ENCODE measurements at regions not wholly inside any gene's neighbourhood (a gene's known extent, or its start where the extent isn't known, plus 50 kb on each side); places are given as distances from the start of the nearest gene placed in this dataset.
"Not testable (repeated sequence)": the region's sequence is repeated elsewhere in the genome, so short reads cannot be mapped to it uniquely, and the experiment has no call there.

- no peak for DNase-seq (ENCODE audit: low read depth)
Observed at GRCh38 chr4:188955066-188955465, 815.8 kb downstream of the TRIML1 start.

GRCh38 chr4:188956566-188956965 is 817.3 kb downstream of the TRIML1 start:
- no peak for DNase-seq (ENCODE audit: low read depth)

- no peak for DNase-seq (ENCODE audit: low read depth)
Observed at GRCh38 chr4:188958346-188958745, 819.1 kb downstream of the TRIML1 start.

GRCh38 chr4:188959424-188959823 is 820.2 kb downstream of the TRIML1 start:
- no peak for DNase-seq (ENCODE audit: low read depth)

GRCh38 chr4:188960411-188961093 is 821.3 kb downstream of the TRIML1 start:
- no peak for DNase-seq (ENCODE audit: low read depth)

GRCh38 chr4:188971125-188971524 is 831.9 kb downstream of the TRIML1 start:
- no peak for DNase-seq (ENCODE audit: low read depth)

GRCh38 chr4:188975271-188975670 is 836.0 kb downstream of the TRIML1 start:
- DNase-seq (ENCODE audit: low read depth): no peak

GRCh38 chr4:188976644-188977115 is 837.4 kb downstream of the TRIML1 start:
- DNase-seq (ENCODE audit: low read depth): no peak

GRCh38 chr4:188977232-188977631 is 838.0 kb downstream of the TRIML1 start:
- DNase-seq (ENCODE audit: low read depth): not testable (repeated sequence)

- DNase-seq (ENCODE audit: low read depth): no peak
Observed at GRCh38 chr4:188984518-188984917, 845.3 kb downstream of the TRIML1 start.

GRCh38 chr4:188986271-188986689 is 847.0 kb downstream of the TRIML1 start:
- DNase-seq (ENCODE audit: low read depth): no peak

GRCh38 chr4:188987011-188987410 is 847.8 kb downstream of the TRIML1 start:
- DNase-seq (ENCODE audit: low read depth): no peak

- no peak for DNase-seq (ENCODE audit: low read depth)
Observed at GRCh38 chr4:188988131-188988530, 848.9 kb downstream of the TRIML1 start.

- no peak for DNase-seq (ENCODE audit: low read depth)
Observed at GRCh38 chr4:188989371-188989770, 850.1 kb downstream of the TRIML1 start.

GRCh38 chr4:188992706-188993105 is 853.5 kb downstream of the TRIML1 start:
- no peak for DNase-seq (ENCODE audit: low read depth)

- no peak for DNase-seq (ENCODE audit: low read depth)
Observed at GRCh38 chr4:188993871-188994270, 854.6 kb downstream of the TRIML1 start.

- DNase-seq (ENCODE audit: low read depth): no peak
Observed at GRCh38 chr4:189001283-189001970, 862.2 kb downstream of the TRIML1 start.

- no peak for DNase-seq (ENCODE audit: low read depth)
Observed at GRCh38 chr4:189001971-189002450, 862.8 kb downstream of the TRIML1 start.

GRCh38 chr4:189002475-189002874 is 863.2 kb downstream of the TRIML1 start:
- no peak for DNase-seq (ENCODE audit: low read depth)

GRCh38 chr4:189010452-189011217 is 871.4 kb downstream of the TRIML1 start:
- not testable (repeated sequence) for DNase-seq (ENCODE audit: low read depth)

GRCh38 chr4:189021831-189022230 is 882.6 kb downstream of the TRIML1 start:
- no peak for DNase-seq (ENCODE audit: low read depth)

GRCh38 chr4:189022440-189023035 is 883.3 kb downstream of the TRIML1 start:
- no peak for DNase-seq (ENCODE audit: low read depth)

All from activated T-cell treated with anti-CD3 and anti-CD28 coated beads for 1 hour (primary cell).